ENCODE measurements at regions not wholly inside any gene's neighbourhood (a gene's known extent, or its start where the extent isn't known, plus 50 kb on each side); places are given as distances from the start of the nearest gene placed in this dataset.

DNA sequence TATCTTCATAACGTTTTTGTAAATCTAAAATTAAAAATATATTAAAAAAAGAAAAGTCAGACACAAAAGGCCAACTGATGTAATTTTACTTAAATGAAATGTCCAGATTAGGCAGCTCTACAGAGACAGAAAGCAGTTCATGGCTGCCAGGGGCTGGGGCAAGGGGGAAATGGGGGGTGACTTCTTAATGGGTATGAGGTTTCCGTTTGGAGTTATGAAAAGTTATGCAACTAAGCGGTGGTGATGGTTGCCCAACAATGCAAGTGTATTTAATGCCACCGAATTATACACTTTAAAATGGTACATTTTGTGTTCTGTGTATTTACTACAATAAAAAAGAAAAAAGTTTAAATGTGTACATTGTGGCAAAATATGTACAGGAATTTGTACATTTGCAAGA, 70.2 kb upstream of the TEX51 start:
- H3K9ac ChIP-seq (ENCODE audit: low read depth, low read length), result no peak overlapping the region
- no peaks in the 10 kb centered on the region for H3K27me3 ChIP-seq (ENCODE audit: insufficient read depth, low read length)
- no peaks in the 10 kb centered on the region for H3K36me3 ChIP-seq (ENCODE audit: insufficient read depth, low read length)
- no peak overlapping the region for H3K4me3 ChIP-seq (ENCODE audit: low read length)
- 93% methylated on average over 2 of the region's 4 CpGs for WGBS
- peaks cover 13% of the 10 kb centered on the region; the same call in 1 of the 2 replicates for H3K4me1 ChIP-seq (ENCODE audit: insufficient read depth, low read length)
- H3K9me3 ChIP-seq (ENCODE audit: insufficient read depth, low read depth, low read length), result no peaks in the 10 kb centered on the region
- no peak overlapping the region for H3K27ac ChIP-seq (ENCODE audit: low read depth, low read length)

DNA sequence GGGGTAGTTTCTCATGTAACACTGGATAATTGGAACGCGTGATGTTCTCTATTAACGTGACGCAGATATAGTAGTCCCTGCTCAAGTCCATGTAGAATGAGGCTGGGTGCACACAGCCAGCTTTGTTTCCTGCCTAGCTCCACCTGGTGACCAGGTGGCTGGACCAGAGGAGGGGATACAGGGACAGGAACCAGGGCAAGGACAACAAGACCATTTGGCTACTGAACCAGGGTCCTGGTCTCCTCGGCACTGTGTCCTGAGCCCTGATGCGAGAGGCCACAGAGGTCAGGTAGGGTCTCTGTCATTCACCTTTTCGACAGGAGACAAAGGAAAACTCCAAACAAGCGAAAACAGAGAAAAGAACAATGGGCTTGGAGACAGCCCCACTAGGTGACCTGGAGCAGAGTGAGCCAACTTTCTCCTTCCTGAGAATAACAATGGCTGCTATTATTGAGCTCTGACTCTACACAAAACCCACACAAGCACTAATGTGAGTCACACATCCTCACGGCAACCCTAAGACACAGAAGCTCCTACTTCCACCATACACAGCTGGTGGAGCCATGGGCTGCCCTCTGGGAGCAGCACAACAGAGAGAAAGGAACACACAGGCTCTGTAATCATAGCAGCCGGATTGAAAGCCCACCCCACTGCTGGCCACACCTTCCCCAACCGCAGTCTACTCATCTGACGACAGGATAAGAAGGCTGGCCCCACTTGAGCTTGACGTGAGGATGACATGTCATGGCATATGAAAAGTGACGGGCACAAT, 67.3 kb upstream of the TEX51 start:
- Histone ChIP-seq H3K36me3 (ENCODE audit: insufficient read depth, low read length) (no peaks in the 10 kb centered on the region), H3K9ac (ENCODE audit: low read depth, low read length) (no peak overlapping the region), H3K4me3 (ENCODE audit: low read length) (no peak overlapping the region), H3K9me3 (ENCODE audit: insufficient read depth, low read depth, low read length) (no peaks in the 10 kb centered on the region), H3K27me3 (ENCODE audit: insufficient read depth, low read length) (no peaks in the 10 kb centered on the region), H3K4me1 (ENCODE audit: insufficient read depth, low read length) (peaks cover 13% of the 10 kb centered on the region; the same call in 1 of the 2 replicates), H3K27ac (ENCODE audit: low read depth, low read length) (peak overlapping the region; percentile 63; the same call in 1 of the 2 replicates)
- 78% methylated on average over 14 of the region's 14 CpGs for WGBS

DNA sequence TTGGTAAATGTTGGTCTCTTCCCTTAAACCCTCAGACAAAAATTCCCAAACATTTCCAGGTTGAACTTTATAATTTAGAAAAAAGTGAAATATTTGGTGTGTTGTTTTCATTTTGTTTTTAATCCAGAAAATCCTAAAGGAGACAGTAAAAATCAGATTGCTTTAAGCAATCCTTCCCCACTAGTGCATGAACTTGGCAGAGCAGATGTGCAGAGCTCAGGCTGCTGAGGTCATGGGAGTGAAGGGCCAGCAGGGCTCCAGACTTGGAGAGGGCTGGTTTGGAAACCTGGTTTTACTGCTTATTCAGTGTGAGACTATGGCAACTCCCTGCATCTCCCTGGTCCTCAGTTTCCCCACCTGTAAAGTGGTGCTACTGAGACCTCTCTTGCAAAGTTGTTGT, 66.7 kb upstream of the TEX51 start:
- Histone ChIP-seq H3K4me3 (ENCODE audit: low read length) (no peak overlapping the region), H3K36me3 (ENCODE audit: insufficient read depth, low read length) (no peaks in the 10 kb centered on the region), H3K27me3 (ENCODE audit: insufficient read depth, low read length) (no peaks in the 10 kb centered on the region), H3K9me3 (ENCODE audit: insufficient read depth, low read depth, low read length) (no peaks in the 10 kb centered on the region), H3K27ac (ENCODE audit: low read depth, low read length) (peak overlapping the region; percentile 63; the same call in 1 of the 2 replicates), H3K9ac (ENCODE audit: low read depth, low read length) (no peak overlapping the region), H3K4me1 (ENCODE audit: insufficient read depth, low read length) (peaks cover 13% of the 10 kb centered on the region; the same call in 1 of the 2 replicates)

DNA sequence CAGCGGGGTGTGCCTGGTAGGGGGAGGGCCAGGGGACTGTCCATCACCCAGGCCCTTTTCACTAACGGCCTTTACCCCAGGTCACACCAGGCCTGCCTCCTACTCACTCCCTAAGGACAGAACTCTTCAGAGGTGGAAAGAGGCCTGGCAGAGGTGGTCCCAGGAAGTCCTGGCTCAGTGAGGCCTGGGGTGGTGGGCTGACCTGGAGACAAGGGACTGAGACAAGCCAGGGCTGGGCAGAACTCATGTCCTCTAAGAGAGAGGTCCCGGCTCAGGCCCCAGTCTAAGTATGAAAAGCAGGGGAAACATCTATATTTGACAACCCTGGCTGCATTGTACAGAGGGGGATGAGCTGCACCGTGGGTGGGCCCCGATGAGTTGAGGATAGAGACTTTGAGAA, 65.9 kb upstream of the TEX51 start:
- WGBS, result 97% methylated on average over 3 of the region's 5 CpGs
- Histone ChIP-seq H3K36me3 (ENCODE audit: insufficient read depth, low read length) (no peaks in the 10 kb centered on the region), H3K27ac (ENCODE audit: low read depth, low read length) (no peak overlapping the region), H3K4me3 (ENCODE audit: low read length) (no peak overlapping the region), H3K4me1 (ENCODE audit: insufficient read depth, low read length) (peaks cover 8% of the 10 kb centered on the region; the same call in 1 of the 2 replicates), H3K9me3 (ENCODE audit: insufficient read depth, low read depth, low read length) (no peaks in the 10 kb centered on the region), H3K9ac (ENCODE audit: low read depth, low read length) (no peak overlapping the region), H3K27me3 (ENCODE audit: insufficient read depth, low read length) (no peaks in the 10 kb centered on the region)

DNA sequence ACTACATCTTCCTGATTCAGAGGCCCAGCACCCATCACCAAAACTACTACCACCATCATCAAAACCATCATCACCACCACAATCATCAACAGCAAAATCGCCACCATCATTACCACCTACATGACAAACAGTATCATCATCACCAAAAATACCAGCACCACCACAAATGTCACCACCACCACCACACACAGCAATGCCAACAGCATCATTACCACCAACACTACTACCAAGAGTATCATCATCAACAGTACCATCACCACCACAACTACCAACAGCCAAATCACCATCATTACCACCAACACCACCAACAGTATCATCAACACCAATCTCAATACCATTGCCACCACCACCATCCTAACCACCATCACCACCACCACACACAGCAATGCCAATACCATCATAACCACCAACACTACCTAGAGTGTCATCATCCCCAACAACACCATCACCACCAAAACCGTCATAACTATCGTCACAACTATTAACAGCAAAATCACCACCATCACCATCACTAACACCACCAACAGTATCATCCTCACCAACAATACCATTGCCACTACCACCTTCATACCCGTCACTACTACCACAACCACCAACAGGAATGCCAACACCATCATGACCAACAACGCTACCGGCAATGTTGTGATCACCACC, 64.6 kb upstream of the TEX51 start:
- Histone ChIP-seq H3K4me3 (ENCODE audit: low read length) (no peak overlapping the region), H3K36me3 (ENCODE audit: insufficient read depth, low read length) (no peaks in the 10 kb centered on the region), H3K9me3 (ENCODE audit: insufficient read depth, low read depth, low read length) (no peaks in the 10 kb centered on the region), H3K27me3 (ENCODE audit: insufficient read depth, low read length) (no peaks in the 10 kb centered on the region), H3K27ac (ENCODE audit: low read depth, low read length) (no peak overlapping the region), H3K4me1 (ENCODE audit: insufficient read depth, low read length) (peaks cover 5% of the 10 kb centered on the region; the same call in 1 of the 2 replicates), H3K9ac (ENCODE audit: low read depth, low read length) (no peak overlapping the region)
- 93% methylated on average over 6 of the region's 6 CpGs for WGBS

DNA sequence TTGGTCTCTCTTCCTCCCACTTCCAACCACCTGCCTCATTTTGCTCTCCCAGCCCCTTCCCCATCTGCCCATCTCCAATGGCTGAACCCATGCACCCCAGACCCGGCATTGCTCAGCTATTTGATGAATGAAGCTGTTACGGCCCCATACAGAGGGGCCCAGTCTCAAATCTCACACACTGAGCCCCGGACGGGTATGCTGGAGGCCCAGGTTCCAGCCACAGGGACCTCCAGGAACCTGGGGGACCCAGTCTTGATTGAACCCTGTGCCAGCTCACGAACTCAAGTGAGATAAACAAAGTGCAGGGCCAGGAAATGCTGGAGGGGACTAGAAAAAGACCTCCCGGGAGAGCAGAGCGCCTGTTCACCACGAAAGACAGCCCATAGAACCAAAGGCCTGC, 63.4 kb upstream of the TEX51 start:
- no peak overlapping the region for H3K27ac ChIP-seq (ENCODE audit: low read depth, low read length)
- peaks cover 5% of the 10 kb centered on the region; the same call in 1 of the 2 replicates for H3K4me1 ChIP-seq (ENCODE audit: insufficient read depth, low read length)
- no peak overlapping the region for H3K9ac ChIP-seq (ENCODE audit: low read depth, low read length)
- 93% methylated on average over 8 of the region's 8 CpGs for WGBS
- no peaks in the 10 kb centered on the region for H3K27me3 ChIP-seq (ENCODE audit: insufficient read depth, low read length)
- H3K36me3 ChIP-seq (ENCODE audit: insufficient read depth, low read length), result no peaks in the 10 kb centered on the region
- H3K4me3 ChIP-seq (ENCODE audit: low read length), result no peak overlapping the region
- no peaks in the 10 kb centered on the region for H3K9me3 ChIP-seq (ENCODE audit: insufficient read depth, low read depth, low read length)

DNA sequence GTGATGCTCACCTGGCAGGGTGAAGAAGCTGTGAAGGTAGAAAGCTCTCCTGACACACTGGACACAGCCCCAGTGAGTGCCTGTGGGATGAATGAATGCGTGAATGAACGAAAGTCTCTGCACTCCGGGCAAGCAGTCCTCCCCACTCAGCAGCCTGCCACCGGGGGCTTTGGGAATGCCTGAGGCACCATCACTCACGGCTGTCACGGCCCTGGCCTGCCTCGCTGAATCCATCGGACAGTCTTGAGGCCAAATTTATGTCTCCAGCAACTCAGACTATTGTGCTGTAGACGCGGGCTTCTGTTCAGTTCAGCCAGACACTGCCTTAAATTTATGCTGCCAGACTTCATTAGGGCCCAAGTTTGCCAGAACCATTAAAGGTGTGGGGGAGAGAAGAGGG, 62.9 kb upstream of the TEX51 start:
- no peak overlapping the region for H3K4me3 ChIP-seq (ENCODE audit: low read length)
- H3K27me3 ChIP-seq (ENCODE audit: insufficient read depth, low read length), result no peaks in the 10 kb centered on the region
- no peaks in the 10 kb centered on the region for H3K9me3 ChIP-seq (ENCODE audit: insufficient read depth, low read depth, low read length)
- H3K4me1 ChIP-seq (ENCODE audit: insufficient read depth, low read length), result peaks cover 5% of the 10 kb centered on the region; the same call in 1 of the 2 replicates
- no peaks in the 10 kb centered on the region for H3K36me3 ChIP-seq (ENCODE audit: insufficient read depth, low read length)
- WGBS, result 85% methylated on average over 10 of the region's 10 CpGs
- no peak overlapping the region for H3K9ac ChIP-seq (ENCODE audit: low read depth, low read length)
- H3K27ac ChIP-seq (ENCODE audit: low read depth, low read length), result no peak overlapping the region

DNA sequence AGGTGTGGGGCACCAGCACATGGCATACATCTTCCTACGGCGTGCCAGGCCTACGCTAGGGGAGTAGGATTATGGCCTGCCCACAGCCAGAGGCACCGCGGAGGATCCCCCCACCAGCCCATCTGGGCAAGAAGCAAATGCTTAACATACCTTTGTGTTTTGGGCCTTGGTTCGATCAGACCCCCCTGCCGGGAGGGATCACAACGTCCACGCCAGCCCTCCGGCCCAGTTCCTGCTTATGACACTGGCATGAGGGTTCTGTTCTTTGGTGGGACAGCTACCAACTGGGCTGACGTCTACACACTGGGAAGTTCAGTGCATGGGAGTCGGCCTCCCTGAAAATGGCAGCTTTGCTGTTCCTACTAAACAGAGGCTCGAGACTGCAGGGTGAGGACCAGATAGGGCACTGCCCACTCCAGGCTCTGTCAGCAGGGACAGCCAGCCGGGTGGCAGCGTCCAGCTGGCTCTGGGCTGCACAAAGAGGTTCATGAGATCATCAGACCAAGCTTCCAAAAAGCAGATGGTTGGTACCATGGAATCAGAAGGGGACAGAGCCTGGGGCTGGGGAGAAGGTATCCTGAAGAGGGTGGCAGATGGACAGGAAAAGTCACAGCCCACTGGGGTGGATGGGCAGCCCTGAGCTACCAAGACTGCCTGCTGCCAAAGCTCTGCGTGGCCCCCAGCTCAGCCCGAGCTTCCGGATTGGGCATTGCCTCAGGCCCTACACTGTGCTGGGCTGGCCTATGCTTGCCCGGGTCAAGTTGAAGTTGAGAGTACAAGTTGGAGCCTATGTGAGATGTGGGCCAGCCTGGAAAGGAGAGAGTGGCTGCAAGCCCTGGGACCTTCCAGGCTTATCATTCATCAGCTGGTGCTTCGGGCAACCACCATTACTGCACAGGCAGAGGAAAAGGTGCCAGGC, 61.7 kb upstream of the TEX51 start:
- Histone ChIP-seq H3K9me3 (ENCODE audit: insufficient read depth, low read depth, low read length) (no peaks in the 10 kb centered on the region), H3K27ac (ENCODE audit: low read depth, low read length) (no peak overlapping the region), H3K4me3 (ENCODE audit: low read length) (no peak overlapping the region), H3K36me3 (ENCODE audit: insufficient read depth, low read length) (no peaks in the 10 kb centered on the region), H3K4me1 (ENCODE audit: insufficient read depth, low read length) (0 out of 2 replicates have a peak, but pooled peaks cover under 1% of the 10 kb centered on the region), H3K27me3 (ENCODE audit: insufficient read depth, low read length) (no peaks in the 10 kb centered on the region), H3K9ac (ENCODE audit: low read depth, low read length) (no peak overlapping the region)
- 89% methylated on average over 20 of the region's 20 CpGs for WGBS

DNA sequence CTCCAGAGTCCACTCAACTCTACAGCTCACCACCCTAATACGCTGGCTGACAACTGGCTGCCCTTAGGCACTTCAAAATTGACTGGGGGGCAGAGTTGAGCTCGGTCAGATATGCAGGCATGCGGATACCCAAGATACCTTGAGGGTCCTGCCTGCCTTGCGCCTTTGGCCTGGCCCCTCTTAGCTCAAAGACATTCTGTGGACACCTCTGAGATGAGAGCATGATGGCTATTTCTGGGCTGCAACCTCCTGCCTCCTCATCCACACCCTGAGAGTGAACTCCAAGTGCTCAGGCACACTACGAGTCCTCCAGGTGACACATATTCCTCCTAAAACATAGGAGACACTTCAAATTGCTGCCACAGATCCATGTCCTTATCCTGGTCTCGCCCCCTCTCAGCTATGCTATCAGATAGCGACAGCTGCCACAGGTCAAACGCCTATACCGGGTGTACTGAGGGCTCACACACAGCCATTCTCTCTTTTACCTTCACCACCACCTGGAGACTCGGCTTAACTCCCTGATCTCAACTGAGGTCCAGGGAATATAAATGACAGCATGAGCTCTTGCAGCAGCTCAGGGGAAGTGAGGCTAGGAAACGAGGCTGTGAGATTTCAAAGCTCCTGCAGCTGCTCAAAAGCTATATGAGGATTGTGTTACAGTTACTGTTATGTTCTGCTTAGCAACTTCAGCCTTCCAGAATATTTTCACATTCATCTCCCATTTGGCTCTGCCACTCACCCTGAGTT, 60.5 kb upstream of the TEX51 start:
- Histone ChIP-seq H3K27ac (ENCODE audit: low read depth, low read length) (no peak overlapping the region), H3K4me3 (ENCODE audit: low read length) (no peak overlapping the region), H3K9me3 (ENCODE audit: insufficient read depth, low read depth, low read length) (no peaks in the 10 kb centered on the region), H3K27me3 (ENCODE audit: insufficient read depth, low read length) (no peaks in the 10 kb centered on the region), H3K36me3 (ENCODE audit: insufficient read depth, low read length) (no peaks in the 10 kb centered on the region), H3K4me1 (ENCODE audit: insufficient read depth, low read length) (no peaks in the 10 kb centered on the region), H3K9ac (ENCODE audit: low read depth, low read length) (no peak overlapping the region)
- WGBS, result 85% methylated on average over 11 of the region's 11 CpGs

DNA sequence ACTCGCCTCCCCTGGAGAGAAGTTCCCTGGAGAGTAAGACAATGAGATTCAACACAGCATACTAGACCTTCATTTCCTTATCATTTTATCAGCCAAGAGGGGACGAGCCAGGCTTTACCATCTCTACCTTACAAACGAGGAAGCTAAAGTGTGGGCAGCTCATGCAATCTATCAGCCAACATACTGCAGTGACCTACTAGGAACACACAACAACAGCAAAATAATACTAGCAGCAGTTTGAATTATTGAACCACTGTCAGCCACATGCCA, 60.0 kb upstream of the TEX51 start:
- H3K27me3 ChIP-seq (ENCODE audit: insufficient read depth, low read length), result no peaks in the 10 kb centered on the region

More for the DNA sequence above, 60.0 kb upstream of the TEX51 start:
- no peak overlapping the region for H3K9ac ChIP-seq (ENCODE audit: low read depth, low read length)
- no peaks in the 10 kb centered on the region for H3K9me3 ChIP-seq (ENCODE audit: insufficient read depth, low read depth, low read length)
- no peaks in the 10 kb centered on the region for H3K36me3 ChIP-seq (ENCODE audit: insufficient read depth, low read length)
- no peaks in the 10 kb centered on the region for H3K4me1 ChIP-seq (ENCODE audit: insufficient read depth, low read length)
- H3K27ac ChIP-seq (ENCODE audit: low read depth, low read length), result no peak overlapping the region
- WGBS, result 74% methylated on average over 3 of the region's 3 CpGs
- no peak overlapping the region for H3K4me3 ChIP-seq (ENCODE audit: low read length)

All from HUES64 (cell line).